ENCODE measurements at regions not wholly inside any gene's neighbourhood (a gene's known extent, or its start where the extent isn't known, plus 50 kb on each side); places are given as distances from the start of the nearest gene placed in this dataset.

- no peak for ATAC-seq
- no peaks in the 10 kb centered on the region for H3K9me3 ChIP-seq
- TF ChIP-seq JUNB (IDR thresholded peaks at IDR 0.05) (no peak), RAD21 (conservative IDR thresholded peaks at IDR 0.05 in 1 of 2, IDR thresholded peaks at IDR 0.05 in 1 of 2) (no peak), NFE2L2 (conservative IDR thresholded peaks at IDR 0.05; ENCODE audit: low read length) (no peak), RFX5 (IDR thresholded peaks at IDR 0.05) (no peak), KDM5A (IDR thresholded peaks at IDR 0.05) (no peak), CBX2 (IDR thresholded peaks at IDR 0.05; ENCODE audit: borderline replicate concordance, low read depth) (no peak), SMC3 (IDR thresholded peaks at IDR 0.05) (no peak), EHMT2 (IDR thresholded peaks at IDR 0.05; ENCODE audit: low read depth) (no peak), MYC (IDR thresholded peaks at IDR 0.05; ENCODE audit: borderline replicate concordance, low read length) (no peak), TFCP2L1 (CRISPR knock-in tag; IDR thresholded peaks at IDR 0.05) (no peak), RCOR1 (IDR thresholded peaks at IDR 0.05; ENCODE audit: low read depth, low read length) (no peak), POLR2A (IDR thresholded peaks at IDR 0.05; ENCODE audit: low read length) (no peak), ZC3H11A (IDR thresholded peaks at IDR 0.05) (no peak), TP53 (CRISPR knock-in tag; IDR thresholded peaks at IDR 0.05) (no peak)
- H3K27ac ChIP-seq = no peak overlapping the region
- H3K4me3 ChIP-seq = no peak overlapping the region
- ChIA-PET POLR2A (no interaction called here), CTCF (no interaction called here)
- H3K4me2 ChIP-seq = no peak overlapping the region
- DNase-seq (ENCODE audit: low read depth in 1 of 2, low spot score in 1 of 2) = no peak
- FAIRE-seq = no peak
- 58% methylated on average over 5 of the region's 5 CpGs for WGBS (ENCODE audit: missing lambda C conversion rate)
- H3K4me1 ChIP-seq = no peaks in the 10 kb centered on the region
These were observed 161.5 kb upstream of the STARD13 start for GRCh38 chr13:33446821-33447725.

- ATAC-seq (no peak), FAIRE-seq (no peak), DNase-seq (ENCODE audit: low read depth in 1 of 2, low spot score in 1 of 2) (no peak)
- no peak overlapping the region for H3K27ac ChIP-seq
- no peaks in the 10 kb centered on the region for H3K4me1 ChIP-seq
- no peak overlapping the region for H3K4me2 ChIP-seq
- 55% methylated on average over 1 of the region's 1 CpG for WGBS (ENCODE audit: missing lambda C conversion rate)
- no peak overlapping the region for H3K4me3 ChIP-seq
- ChIA-PET CTCF (no interaction called here), POLR2A (no interaction called here)
- TF ChIP-seq CEBPB (IDR thresholded peaks at IDR 0.05) (no peak), RARB (CRISPR knock-in tag; IDR thresholded peaks at IDR 0.05) (no peak), MAZ (IDR thresholded peaks at IDR 0.05; ENCODE audit: borderline replicate concordance, low read depth, low read length) (no peak), CHD2 (IDR thresholded peaks at IDR 0.05; ENCODE audit: low read length, partially characterized antibody) (no peak), RFX5 (IDR thresholded peaks at IDR 0.05) (no peak), TP53 (CRISPR knock-in tag; IDR thresholded peaks at IDR 0.05) (no peak), EP300 (IDR thresholded peaks at IDR 0.05) (no peak), ZNF302 (CRISPR knock-in tag; IDR thresholded peaks at IDR 0.05) (no peak), SREBF2 (IDR thresholded peaks at IDR 0.05) (no peak), HOXB13 (CRISPR knock-in tag; IDR thresholded peaks at IDR 0.05; ENCODE audit: low read depth) (no peak), CTCF (IDR thresholded peaks at IDR 0.05) (no peak), MAX (IDR thresholded peaks at IDR 0.05) (no peak), HEYL (CRISPR knock-in tag; IDR thresholded peaks at IDR 0.05) (no peak), MAFK (IDR thresholded peaks at IDR 0.05; ENCODE audit: partially characterized antibody) (no peak), JUN (IDR thresholded peaks at IDR 0.05) (no peak), BHLHE40 (IDR thresholded peaks at IDR 0.05; ENCODE audit: low read depth, low read length) (no peak), NFE2L2 (conservative IDR thresholded peaks at IDR 0.05; ENCODE audit: low read length) (no peak)
- no peaks in the 10 kb centered on the region for H3K9me3 ChIP-seq
These were observed 163.3 kb upstream of the STARD13 start for GRCh38 chr13:33448889-33449288.
